Activated CD4-positive, alpha-beta memory T cell treated with anti-CD3 and anti-CD28 coated beads, Interleukin-2, amount 10 ng/mL, durations not matched to agents 7 days and 5 days (primary cell): ENCODE measurements at regions not wholly inside any gene's neighbourhood (a gene's known extent, or its start where the extent isn't known, plus 50 kb on each side); places are given as distances from the start of the nearest gene placed in this dataset.
"Not testable (repeated sequence)": the region's sequence is repeated elsewhere in the genome, so short reads cannot be mapped to it uniquely, and the experiment has no call there.

Experiments used
- CTCF ChIA-PET: fragments of 350-600 bp; sonication (Branson Sonifier 250); formaldehyde crosslinking; loops from one replicate; lab custom pipeline; 2021; ENCODE audit warnings: antibody characterized with exemption, inconsistent platforms; lab: Charles Lee
- POLR2A ChIA-PET: fragments of 350-600 bp; sonication (Branson Sonifier 250); formaldehyde crosslinking; loops from one replicate; lab custom pipeline; 2021; ENCODE audit warnings: antibody characterized with exemption; lab: Charles Lee
- DNase-seq: peaks from one replicate; pipeline ENCODE4 v3.0.0-alpha.2; 2020
- H3K27ac Mint-ChIP-seq: one replicate; pipeline ENCODE4 v1.8.0; 2021; ENCODE audit warnings: mild to moderate bottlenecking, mixed read lengths
- H3K27me3 Mint-ChIP-seq: one replicate; pipeline ENCODE4 v1.8.0; 2021; ENCODE audit warnings: mixed read lengths
- H3K36me3 Mint-ChIP-seq: one replicate; pipeline ENCODE4 v1.8.0; 2021; ENCODE audit warnings: low read depth, mixed read lengths
- H3K4me1 Mint-ChIP-seq: one replicate; pipeline ENCODE4 v1.8.0; 2021; ENCODE audit warnings: mixed read lengths
- H3K4me3 Mint-ChIP-seq: one replicate; pipeline ENCODE4 v1.8.0; 2021; ENCODE audit warnings: mild to moderate bottlenecking, mixed read lengths
- H3K9me3 Mint-ChIP-seq: one replicate; pipeline ENCODE4 v1.8.0; 2021; ENCODE audit warnings: mixed read lengths

DNA sequence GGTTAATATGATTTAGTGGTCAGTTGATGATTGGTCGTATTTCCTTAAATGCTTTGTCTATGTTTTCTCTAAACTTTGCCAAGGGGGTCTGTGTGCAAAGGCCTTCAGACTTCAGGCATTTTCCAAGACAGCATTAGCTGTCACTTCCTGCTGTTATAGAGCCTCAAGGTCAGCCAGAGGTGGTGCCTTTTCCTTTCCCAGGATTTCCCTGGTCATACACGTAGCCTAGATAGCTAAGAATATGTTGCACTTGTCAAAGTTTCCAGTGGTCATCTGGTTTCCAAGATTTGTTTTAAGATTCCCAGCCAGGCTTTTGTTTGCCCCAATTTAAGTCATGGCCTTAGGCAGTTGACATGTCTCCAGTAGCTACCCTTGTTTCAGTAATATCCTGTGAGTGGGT is 133.2 kb upstream of the IGFBP3 start:
- Mint-ChIP-seq H3K27ac (no peak overlapping the region), H3K4me3 (no peak overlapping the region), H3K27me3 (no peaks in the 10 kb centered on the region), H3K9me3 (peaks cover 3% of the 10 kb centered on the region), H3K36me3 (no peaks in the 10 kb centered on the region), H3K4me1 (no peaks in the 10 kb centered on the region)
- ChIA-PET CTCF (no interaction called here), POLR2A (no interaction called here)
- no peak for DNase-seq

DNA sequence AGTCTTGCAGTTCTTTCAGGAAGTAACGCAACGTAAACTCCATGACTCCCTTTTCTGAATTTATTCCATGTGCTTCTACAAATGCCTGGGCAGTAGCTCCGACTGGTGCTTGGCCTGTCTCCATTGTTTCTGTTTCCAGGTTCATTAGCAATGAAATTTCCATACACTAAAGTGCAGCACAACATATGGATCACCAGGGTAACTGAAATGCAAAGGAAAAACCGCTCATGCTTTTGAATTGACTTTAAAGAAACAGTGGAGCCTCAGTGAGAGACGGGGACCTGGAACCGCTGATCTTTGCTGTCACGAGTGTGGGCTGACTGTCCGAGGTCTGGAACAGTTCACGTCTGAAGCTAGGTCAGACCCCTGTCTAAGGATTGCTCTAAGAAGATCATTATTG is 126.5 kb upstream of the IGFBP3 start:
- CTCF ChIA-PET, result no interaction called here
- Mint-ChIP-seq H3K27ac (no peak overlapping the region), H3K36me3 (no peaks in the 10 kb centered on the region), H3K4me3 (no peak overlapping the region), H3K27me3 (no peaks in the 10 kb centered on the region), H3K4me1 (no peaks in the 10 kb centered on the region), H3K9me3 (peaks cover 2% of the 10 kb centered on the region)
- POLR2A ChIA-PET, result no interaction called here
- no peak for DNase-seq

DNA sequence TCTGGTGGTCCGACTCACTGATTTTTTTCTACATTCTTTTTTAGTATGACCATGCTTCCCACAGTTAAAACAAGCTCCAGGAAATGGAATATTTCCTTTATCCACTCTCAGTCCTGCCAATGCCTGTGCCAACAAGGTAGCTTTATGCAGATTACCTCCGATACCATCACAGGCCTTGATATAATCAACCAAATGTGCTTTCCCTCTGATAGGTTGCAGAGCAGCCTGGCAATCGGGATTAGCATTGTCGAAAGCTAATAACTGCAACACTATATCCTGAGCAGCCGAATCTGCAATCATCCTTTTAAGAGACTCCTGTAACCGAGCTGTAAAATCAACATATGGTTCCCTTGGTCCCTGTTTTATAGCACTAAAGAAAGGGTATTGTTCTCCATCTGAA is 122.3 kb upstream of the IGFBP3 start:
- POLR2A ChIA-PET, H3K4me3 Mint-ChIP-seq, H3K27me3 Mint-ChIP-seq, CTCF ChIA-PET, H3K36me3 Mint-ChIP-seq, DNase-seq, H3K9me3 Mint-ChIP-seq, H3K27ac Mint-ChIP-seq, H3K4me1 Mint-ChIP-seq: not testable (repeated sequence)

DNA sequence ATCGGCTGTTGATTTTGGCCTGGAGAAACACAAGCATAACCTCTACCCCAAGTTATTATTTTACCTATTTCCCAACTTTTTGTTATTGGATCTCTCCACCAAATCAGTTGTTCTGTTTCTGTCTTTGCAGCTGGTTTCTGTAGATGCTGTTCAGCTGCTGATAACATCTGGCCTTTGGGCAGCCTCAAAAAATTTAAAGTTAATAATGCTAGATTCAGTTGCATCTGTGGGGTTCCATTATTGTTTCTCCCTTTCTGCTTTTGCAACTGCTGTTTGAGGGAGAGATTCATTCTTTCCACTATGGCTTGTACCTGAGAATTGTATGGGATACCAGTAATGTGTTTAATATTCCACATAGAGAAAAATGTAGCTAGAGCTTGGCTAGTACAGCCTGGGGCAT is 118.7 kb upstream of the IGFBP3 start:
- POLR2A ChIA-PET, H3K36me3 Mint-ChIP-seq, H3K27me3 Mint-ChIP-seq, H3K4me1 Mint-ChIP-seq, CTCF ChIA-PET, DNase-seq, H3K4me3 Mint-ChIP-seq, H3K27ac Mint-ChIP-seq, H3K9me3 Mint-ChIP-seq: not testable (repeated sequence)

DNA sequence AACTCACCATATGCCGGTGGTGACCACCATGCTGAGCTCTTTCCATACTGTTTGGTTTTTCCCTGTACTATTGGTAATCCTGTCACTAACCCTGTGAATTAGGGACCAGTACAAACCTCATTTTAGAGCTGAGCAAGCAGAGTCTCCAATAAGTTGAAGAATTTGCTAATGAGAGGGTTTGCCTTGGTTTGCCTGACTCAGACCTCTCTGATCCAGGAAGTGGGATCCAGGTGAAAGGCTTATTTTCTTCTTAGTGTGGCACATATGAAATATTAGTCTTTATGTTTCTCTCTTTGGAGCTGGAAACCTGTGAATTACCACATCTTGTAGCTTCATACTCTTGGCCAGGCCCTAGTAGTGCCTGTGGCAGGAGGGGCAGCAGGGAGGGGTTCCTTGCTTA is 114.1 kb upstream of the IGFBP3 start:
- no peak overlapping the region for H3K27ac Mint-ChIP-seq
- no peaks in the 10 kb centered on the region for H3K9me3 Mint-ChIP-seq
- DNase-seq, result no peak
- POLR2A ChIA-PET, result no interaction called here
- no peaks in the 10 kb centered on the region for H3K4me1 Mint-ChIP-seq
- H3K36me3 Mint-ChIP-seq, result no peaks in the 10 kb centered on the region
- CTCF ChIA-PET, result no interaction called here
- no peaks in the 10 kb centered on the region for H3K27me3 Mint-ChIP-seq
- H3K4me3 Mint-ChIP-seq, result no peak overlapping the region

DNA sequence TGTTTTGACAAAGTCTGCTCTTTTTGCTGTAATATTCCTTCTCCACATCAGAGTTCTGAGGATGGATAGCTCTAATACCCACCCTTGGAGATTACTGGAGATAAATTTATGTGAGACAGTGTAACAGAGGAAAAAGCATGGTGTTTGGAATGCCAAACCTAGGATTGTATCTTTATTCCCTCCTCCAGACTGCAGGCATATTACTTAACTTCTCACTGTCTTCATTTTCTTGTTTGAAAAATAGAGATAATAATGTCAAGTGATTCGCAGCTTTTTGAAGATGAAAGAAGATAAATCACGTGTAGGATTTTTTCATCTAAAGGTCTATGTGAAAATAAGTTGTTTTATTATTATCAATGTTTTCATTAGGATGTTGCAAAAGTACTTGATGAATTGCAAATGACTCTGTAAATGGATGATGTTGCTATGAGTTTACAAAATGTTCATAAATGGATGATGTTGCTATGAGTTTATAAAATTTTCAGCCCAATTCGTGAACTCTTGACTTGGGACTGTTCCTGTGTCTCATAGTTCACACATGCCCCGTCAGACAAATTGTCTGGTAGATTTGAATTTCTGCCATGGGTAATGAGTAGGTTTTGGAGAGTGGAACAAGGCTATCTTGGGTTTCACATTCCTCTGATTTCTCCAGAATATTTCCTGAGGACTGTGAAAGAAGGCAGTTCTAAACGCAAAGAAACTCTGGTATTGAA is 113.1 kb upstream of the IGFBP3 start:
- H3K9me3 Mint-ChIP-seq, result no peaks in the 10 kb centered on the region
- no peaks in the 10 kb centered on the region for H3K27me3 Mint-ChIP-seq
- ChIA-PET POLR2A (no interaction called here), CTCF (no interaction called here)
- no peak overlapping the region for H3K27ac Mint-ChIP-seq
- no peaks in the 10 kb centered on the region for H3K4me1 Mint-ChIP-seq
- no peak overlapping the region for H3K4me3 Mint-ChIP-seq
- no peaks in the 10 kb centered on the region for H3K36me3 Mint-ChIP-seq
- DNase-seq, result no peak

DNA sequence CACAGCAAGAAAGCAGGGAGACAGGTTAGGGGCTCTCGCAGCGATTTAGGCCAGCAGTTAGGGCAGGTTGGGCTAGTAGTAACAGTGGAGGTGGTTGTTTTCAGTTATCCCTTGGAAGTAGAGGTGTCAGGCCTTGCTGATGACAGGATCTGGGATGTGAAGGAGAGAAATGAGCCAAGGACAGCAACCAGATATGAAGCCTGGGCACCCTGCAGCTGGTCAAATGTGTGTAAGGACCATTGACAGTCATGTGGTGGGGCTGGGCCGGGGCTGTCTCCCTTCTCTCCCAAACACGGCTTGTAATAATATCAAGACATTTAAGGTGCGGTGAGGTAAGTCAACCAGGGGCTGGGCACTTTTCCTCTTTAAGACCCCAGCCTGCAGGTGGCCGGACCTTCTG is 112.5 kb upstream of the IGFBP3 start:
- Mint-ChIP-seq H3K4me1 (no peaks in the 10 kb centered on the region), H3K9me3 (no peaks in the 10 kb centered on the region), H3K36me3 (no peaks in the 10 kb centered on the region), H3K27me3 (no peaks in the 10 kb centered on the region), H3K27ac (no peak overlapping the region), H3K4me3 (no peak overlapping the region)
- DNase-seq, result no peak
- ChIA-PET POLR2A (no interaction called here), CTCF (no interaction called here)

DNA sequence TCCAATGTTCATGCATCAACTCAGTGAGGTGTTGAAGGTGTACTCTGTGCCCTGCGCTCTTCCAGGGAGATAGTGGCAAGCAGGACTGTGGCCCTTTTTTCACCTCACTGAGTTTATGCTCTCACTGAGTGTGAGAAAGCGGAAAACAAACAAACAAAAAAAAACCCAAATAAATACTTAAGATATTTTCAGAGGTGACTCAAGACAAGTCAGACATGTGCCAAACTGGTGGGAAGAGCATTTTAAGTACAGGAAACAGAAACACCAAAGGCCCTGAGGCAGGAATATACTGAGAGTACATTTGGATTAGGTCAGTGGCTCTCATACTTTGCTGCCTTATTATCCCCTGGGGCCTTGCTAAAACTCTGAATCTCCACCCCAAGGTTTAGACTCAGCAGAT is 111.9 kb upstream of the IGFBP3 start:
- CTCF ChIA-PET, result no interaction called here
- H3K9me3 Mint-ChIP-seq, result no peaks in the 10 kb centered on the region
- H3K4me3 Mint-ChIP-seq, result no peak overlapping the region
- POLR2A ChIA-PET, result no interaction called here
- DNase-seq, result no peak
- H3K36me3 Mint-ChIP-seq, result no peaks in the 10 kb centered on the region
- H3K4me1 Mint-ChIP-seq, result no peaks in the 10 kb centered on the region
- H3K27ac Mint-ChIP-seq, result no peak overlapping the region
- no peaks in the 10 kb centered on the region for H3K27me3 Mint-ChIP-seq

DNA sequence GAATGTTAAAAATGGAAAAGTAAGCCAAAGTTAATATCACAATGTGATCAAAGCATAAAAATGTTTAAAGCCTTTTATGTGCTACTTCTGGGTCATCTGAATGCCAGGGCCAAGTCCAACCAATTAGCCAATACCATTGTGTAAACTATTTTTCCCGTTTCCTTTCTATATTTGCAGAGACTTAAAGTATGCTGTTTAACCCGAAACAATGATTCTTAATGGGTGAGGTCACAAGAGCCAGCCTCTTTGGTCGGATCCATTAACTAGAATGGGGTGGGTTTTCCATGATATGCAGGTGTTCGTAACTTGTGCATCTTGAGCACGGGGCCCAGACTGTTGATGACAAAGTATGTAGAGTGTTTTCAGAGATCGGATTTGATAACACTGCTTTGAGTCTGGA is 111.3 kb upstream of the IGFBP3 start:
- POLR2A ChIA-PET, result no interaction called here
- no peak overlapping the region for H3K4me3 Mint-ChIP-seq

DNA sequence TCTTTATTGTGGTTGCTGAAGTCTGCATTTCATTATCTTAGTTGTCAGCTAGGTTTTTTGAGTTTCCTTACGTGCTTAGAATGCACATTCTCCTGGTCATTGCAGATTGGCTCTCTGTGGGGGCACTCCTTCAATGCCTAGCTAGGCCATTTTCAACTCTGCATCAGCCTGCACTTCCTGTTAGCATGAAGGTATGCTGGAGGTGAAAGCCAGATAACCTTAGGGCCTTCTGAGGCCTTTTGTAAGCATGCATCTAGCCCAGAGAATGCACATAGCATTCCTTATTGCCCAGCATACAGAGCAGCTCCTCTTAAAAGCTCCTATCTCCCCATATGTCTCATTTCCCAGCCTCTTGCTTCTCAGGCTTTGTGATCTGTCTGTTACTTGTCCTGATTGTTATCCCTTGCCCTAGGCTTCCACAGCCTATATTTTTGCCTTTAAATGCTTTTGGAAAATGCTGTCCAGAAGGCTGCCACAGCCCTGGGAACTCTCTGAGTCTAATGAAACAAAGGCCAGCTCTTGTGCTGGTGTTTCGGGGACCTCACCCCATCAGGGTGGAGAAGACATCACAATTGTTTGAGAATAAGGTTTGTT is 108.1 kb upstream of the IGFBP3 start:
- CTCF ChIA-PET, result no interaction called here
- no peak for DNase-seq
- POLR2A ChIA-PET, result no interaction called here
- H3K4me1 Mint-ChIP-seq, result no peaks in the 10 kb centered on the region
- no peak overlapping the region for H3K27ac Mint-ChIP-seq
- H3K27me3 Mint-ChIP-seq, result no peaks in the 10 kb centered on the region
- H3K9me3 Mint-ChIP-seq, result no peaks in the 10 kb centered on the region
- H3K36me3 Mint-ChIP-seq, result no peaks in the 10 kb centered on the region
- H3K4me3 Mint-ChIP-seq, result no peak overlapping the region

More for the DNA sequence above, 111.3 kb upstream of the IGFBP3 start:
- Mint-ChIP-seq H3K9me3 (no peaks in the 10 kb centered on the region), H3K27me3 (no peaks in the 10 kb centered on the region), H3K36me3 (no peaks in the 10 kb centered on the region), H3K4me1 (no peaks in the 10 kb centered on the region), H3K27ac (no peak overlapping the region)
- DNase-seq, result no peak
- CTCF ChIA-PET, result no interaction called here

DNA sequence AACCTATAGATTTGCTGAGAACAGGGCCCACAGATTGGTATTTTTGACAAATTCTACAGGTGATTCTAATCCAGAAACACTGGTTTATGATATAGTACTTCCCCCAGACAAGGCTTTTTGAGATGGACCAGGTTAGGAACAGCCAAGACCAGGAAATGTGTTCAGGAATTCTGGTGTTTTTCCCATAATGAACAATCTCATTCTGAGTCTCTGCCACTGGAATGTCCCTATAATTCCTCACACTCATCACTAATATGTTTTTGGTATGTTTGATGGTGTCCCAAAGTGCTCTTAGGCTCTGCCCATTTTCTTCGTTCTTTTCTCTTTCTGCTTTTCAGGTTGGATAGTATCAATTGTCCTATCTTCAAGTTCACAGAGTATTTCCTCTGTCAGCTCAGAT is 107.2 kb upstream of the IGFBP3 start:
- Mint-ChIP-seq H3K27ac (no peak overlapping the region), H3K27me3 (no peaks in the 10 kb centered on the region), H3K36me3 (no peaks in the 10 kb centered on the region), H3K4me3 (no peak overlapping the region), H3K4me1 (no peaks in the 10 kb centered on the region), H3K9me3 (no peaks in the 10 kb centered on the region)
- no peak for DNase-seq
- ChIA-PET POLR2A (no interaction called here), CTCF (no interaction called here)

DNA sequence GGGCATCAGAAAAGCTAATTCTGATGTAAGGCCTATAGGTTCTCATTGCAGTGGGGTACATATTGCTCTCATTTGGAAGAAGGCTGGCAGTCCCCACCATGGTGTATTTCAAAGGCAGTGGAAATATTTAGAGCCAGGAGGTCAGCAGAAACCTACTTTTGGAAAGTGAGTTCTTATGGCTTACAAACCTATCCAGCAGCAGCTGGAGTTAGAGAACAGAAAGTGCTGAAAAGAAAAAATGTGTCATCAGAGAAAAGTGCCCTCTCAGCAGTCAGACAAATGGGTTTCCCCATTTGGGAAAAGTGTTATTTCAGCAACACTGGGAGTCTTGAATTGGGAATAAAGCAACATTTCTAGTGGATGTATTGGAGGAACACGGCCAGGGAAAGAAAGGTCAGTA is 105.7 kb upstream of the IGFBP3 start:
- Mint-ChIP-seq H3K27ac (no peak overlapping the region), H3K9me3 (no peaks in the 10 kb centered on the region)
- CTCF ChIA-PET, result no interaction called here

DNA sequence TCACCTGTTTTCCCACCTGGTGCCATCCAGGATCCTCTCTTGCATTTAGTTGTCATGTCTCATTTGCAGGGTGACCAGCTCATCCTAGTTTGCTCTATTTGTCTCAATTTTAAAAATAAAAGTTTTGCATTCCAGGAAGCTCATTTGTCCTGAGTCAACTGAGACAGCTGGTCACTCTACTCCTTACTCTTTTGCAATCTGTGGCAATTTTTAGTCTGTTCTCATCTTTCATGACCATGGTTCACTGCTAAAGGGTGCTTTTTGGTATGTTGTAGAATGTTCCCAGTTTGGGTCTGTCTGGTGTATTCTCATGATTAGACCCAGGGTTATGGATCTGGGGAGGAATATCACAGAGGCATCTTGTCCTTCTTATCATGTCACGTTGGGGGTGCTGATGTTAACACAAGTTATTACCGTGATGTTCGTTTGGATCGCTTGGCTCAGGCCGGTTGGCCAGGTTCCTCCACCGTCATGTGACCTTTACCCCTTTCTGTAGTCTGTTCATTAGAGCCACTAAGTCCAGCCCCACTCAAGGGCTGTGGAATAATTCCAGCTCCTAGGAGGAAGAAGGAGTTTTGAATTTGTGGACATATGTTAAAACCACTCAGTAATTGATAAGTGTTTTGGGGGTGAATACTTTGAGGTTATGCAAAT is 103.3 kb upstream of the IGFBP3 start:
- H3K4me1 Mint-ChIP-seq, result no peaks in the 10 kb centered on the region
- no peaks in the 10 kb centered on the region for H3K27me3 Mint-ChIP-seq
- H3K27ac Mint-ChIP-seq, result no peak overlapping the region
- no peak overlapping the region for H3K4me3 Mint-ChIP-seq
- no peak for DNase-seq
- H3K9me3 Mint-ChIP-seq, result no peaks in the 10 kb centered on the region
- ChIA-PET POLR2A (no interaction called here), CTCF (no interaction called here)
- no peaks in the 10 kb centered on the region for H3K36me3 Mint-ChIP-seq

More for the DNA sequence above, 105.7 kb upstream of the IGFBP3 start:
- no peak overlapping the region for H3K4me3 Mint-ChIP-seq
- H3K27me3 Mint-ChIP-seq, result no peaks in the 10 kb centered on the region
- no peaks in the 10 kb centered on the region for H3K4me1 Mint-ChIP-seq
- no peaks in the 10 kb centered on the region for H3K36me3 Mint-ChIP-seq
- POLR2A ChIA-PET, result no interaction called here
- no peak for DNase-seq

DNA sequence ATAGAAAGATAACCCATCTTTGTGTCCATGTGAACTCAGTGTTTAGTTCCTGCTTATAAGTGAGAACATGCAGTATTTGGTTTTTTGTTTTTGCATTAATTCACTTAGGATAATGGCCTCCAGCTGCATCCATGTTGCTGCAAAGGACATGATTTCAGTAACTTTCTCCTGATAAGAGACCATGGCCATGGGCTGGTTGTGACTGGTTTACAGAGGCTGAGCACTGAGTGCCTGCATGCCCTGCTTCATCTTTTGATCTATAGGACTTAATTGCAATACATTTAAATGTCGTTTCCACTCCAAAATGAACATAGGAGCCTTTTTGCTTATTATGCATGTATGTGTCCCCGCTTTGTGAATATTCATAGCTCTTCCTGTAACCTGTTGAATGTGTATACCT is 101.3 kb upstream of the IGFBP3 start:
- Mint-ChIP-seq H3K27me3 (peaks cover 4% of the 10 kb centered on the region), H3K4me1 (no peaks in the 10 kb centered on the region), H3K36me3 (no peaks in the 10 kb centered on the region), H3K27ac (no peak overlapping the region), H3K4me3 (no peak overlapping the region), H3K9me3 (no peaks in the 10 kb centered on the region)
- CTCF ChIA-PET, result no interaction called here
- POLR2A ChIA-PET, result no interaction called here
- no peak for DNase-seq
